ENCODE measurements at regions not wholly inside any gene's neighbourhood (a gene's known extent, or its start where the extent isn't known, plus 50 kb on each side); places are given as distances from the start of the nearest gene placed in this dataset.

DNA sequence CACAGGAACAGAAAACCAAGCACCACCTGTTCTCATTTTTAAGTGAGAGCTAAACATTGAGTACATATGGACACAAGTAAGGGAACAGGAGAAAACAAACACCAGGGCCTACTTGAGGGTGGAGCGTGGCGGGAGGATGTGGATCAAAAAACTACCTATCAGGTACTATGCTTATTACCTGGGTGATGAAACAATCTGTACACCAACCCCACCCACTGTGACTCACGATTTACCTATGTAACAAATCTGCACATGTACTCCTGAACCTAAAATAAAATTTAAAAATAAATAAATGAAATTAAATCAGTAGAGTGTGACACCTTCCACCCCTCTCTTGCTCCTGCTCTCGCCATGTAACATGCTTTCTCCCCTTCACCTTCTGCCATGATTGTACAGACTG, 615.5 kb downstream of the RPL10L start:
- no peak for DNase-seq (ENCODE audit: low spot score in 2 of 2)
- Histone ChIP-seq H3K4me1 (no peaks in the 10 kb centered on the region), H3K27ac (no peak overlapping the region), H3K36me3 (no peaks in the 10 kb centered on the region), H3K4me3 (no peak overlapping the region), H3K27me3 (no peaks in the 10 kb centered on the region), H3K9me3 (no peaks in the 10 kb centered on the region)
- TF ChIP-seq, protein P1, sequence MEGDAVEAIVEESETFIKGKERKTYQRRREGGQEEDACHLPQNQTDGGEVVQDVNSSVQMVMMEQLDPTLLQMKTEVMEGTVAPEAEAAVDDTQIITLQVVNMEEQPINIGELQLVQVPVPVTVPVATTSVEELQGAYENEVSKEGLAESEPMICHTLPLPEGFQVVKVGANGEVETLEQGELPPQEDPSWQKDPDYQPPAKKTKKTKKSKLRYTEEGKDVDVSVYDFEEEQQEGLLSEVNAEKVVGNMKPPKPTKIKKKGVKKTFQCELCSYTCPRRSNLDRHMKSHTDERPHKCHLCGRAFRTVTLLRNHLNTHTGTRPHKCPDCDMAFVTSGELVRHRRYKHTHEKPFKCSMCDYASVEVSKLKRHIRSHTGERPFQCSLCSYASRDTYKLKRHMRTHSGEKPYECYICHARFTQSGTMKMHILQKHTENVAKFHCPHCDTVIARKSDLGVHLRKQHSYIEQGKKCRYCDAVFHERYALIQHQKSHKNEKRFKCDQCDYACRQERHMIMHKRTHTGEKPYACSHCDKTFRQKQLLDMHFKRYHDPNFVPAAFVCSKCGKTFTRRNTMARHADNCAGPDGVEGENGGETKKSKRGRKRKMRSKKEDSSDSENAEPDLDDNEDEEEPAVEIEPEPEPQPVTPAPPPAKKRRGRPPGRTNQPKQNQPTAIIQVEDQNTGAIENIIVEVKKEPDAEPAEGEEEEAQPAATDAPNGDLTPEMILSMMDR (IDR thresholded peaks at IDR 0.05), result no peak
- intact Hi-C loops (cut with DNase I), result no loop called here

DNA sequence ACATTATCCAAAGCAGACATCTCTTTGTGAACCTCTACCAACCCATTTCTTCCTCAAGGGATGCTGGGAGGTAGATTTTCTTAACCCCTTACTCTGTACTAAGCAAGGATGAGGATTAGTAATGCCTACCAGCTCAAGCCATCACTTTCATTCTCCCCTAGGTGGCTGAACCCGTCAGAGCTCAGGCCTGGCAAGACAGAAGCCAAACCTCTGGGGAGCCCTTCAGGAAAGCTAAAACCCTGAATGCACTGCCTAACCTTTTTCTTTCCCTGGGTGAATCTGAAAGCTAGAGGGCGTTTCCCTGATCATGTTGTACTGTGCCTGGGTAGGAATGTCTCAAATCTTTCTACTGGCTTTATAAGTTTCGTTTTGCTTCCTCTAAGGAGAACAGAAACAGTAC, 617.3 kb downstream of the RPL10L start:
- Histone ChIP-seq H3K9me3 (no peaks in the 10 kb centered on the region), H3K4me1 (no peaks in the 10 kb centered on the region), H3K27me3 (no peaks in the 10 kb centered on the region), H3K36me3 (no peaks in the 10 kb centered on the region), H3K4me3 (no peak overlapping the region), H3K27ac (no peak overlapping the region)
- intact Hi-C loops (cut with DNase I), result no loop called here
- TF ChIP-seq, protein P1 (IDR thresholded peaks at IDR 0.05), result no peak
- no peak for DNase-seq (ENCODE audit: low spot score in 2 of 2)

DNA sequence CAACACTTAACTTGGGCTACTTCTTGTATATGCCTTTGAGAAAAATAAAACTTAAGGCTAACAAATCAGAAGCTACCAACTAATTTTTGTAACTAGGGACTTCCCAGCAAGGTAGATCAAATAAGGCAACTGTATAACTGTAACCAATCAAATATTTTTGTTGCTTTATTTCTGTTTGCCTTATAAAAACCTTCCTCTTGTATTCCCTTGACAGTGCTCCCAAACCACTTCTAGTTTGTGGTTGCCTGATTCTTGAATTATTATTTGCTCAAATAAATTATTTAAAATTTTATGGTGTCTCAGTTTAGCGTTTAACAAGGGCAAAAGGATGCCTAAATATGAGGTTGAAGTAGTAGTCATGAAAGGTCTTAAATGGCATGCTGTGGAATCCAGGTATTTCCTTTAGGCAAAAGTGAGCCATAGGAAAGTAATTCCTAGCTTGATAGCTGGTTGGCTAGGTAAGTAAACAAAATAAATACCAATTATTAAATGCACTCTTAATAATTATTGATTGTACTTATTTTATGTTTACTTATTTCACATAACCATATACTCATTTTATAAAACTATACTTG, 632.6 kb downstream of the RPL10L start:
- TF ChIP-seq, protein P1 (IDR thresholded peaks at IDR 0.05), result no peak
- H3K27ac ChIP-seq, result no peak overlapping the region
- H3K36me3 ChIP-seq, result no peaks in the 10 kb centered on the region
- intact Hi-C loops (cut with DNase I), result no loop called here
- no peak for DNase-seq (ENCODE audit: low spot score in 2 of 2)
- no peaks in the 10 kb centered on the region for H3K9me3 ChIP-seq
- H3K4me1 ChIP-seq, result no peaks in the 10 kb centered on the region
- H3K4me3 ChIP-seq, result no peak overlapping the region
- H3K27me3 ChIP-seq, result no peaks in the 10 kb centered on the region

DNA sequence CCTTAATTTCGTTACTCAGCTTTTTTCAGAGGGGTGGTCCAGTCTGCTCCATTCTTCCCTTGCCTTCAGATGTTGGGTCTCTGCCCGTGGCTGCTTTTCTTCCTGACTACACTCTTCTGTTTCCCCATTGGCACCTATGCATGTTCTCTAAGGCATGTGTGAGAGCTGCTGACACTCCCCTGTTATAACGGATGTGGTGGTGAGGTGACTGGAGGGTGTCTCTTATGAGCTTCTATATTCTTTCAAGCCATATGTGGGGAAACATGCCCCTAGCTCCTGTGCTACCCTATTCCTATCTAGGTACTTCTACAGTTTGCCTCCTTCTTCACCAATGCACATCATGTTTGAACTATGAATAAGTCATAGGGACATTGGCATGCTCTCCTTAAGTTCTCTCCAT, 643.2 kb downstream of the RPL10L start:
- Histone ChIP-seq H3K36me3 (no peaks in the 10 kb centered on the region), H3K27ac (no peak overlapping the region), H3K4me1 (no peaks in the 10 kb centered on the region), H3K9me3 (no peaks in the 10 kb centered on the region), H3K4me3 (no peak overlapping the region), H3K27me3 (no peaks in the 10 kb centered on the region)
- intact Hi-C loops (cut with DNase I), result no loop called here
- no peak for DNase-seq (ENCODE audit: low spot score in 2 of 2)
- TF ChIP-seq, protein P1 (IDR thresholded peaks at IDR 0.05), result no peak

DNA sequence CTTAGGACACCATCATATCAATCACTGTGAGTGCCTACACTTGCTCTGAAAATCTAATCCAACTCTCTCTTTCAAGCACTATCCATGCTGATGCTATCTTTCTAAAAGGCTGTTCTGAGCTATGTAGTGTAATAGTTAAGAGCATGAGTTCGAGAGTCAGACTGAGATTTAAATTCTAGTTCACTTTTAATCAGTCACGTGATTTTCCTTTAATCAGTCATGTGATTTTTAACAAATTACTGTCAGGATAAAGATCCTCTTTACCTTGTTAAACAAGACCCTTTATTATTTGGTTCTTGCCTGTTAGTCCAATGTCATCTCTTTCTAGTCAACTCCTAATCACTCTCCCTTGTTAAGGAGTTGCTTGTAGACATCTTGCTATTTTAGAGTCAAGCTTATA, 653.0 kb downstream of the RPL10L start:
- DNase-seq (ENCODE audit: low spot score in 2 of 2), result no peak
- no peak overlapping the region for H3K27ac ChIP-seq
- H3K27me3 ChIP-seq, result no peaks in the 10 kb centered on the region
- no peaks in the 10 kb centered on the region for H3K9me3 ChIP-seq
- TF ChIP-seq, protein P1 (IDR thresholded peaks at IDR 0.05), result no peak
- no peaks in the 10 kb centered on the region for H3K4me1 ChIP-seq
- H3K4me3 ChIP-seq, result no peak overlapping the region
- intact Hi-C loops (cut with DNase I), result no loop called here
- H3K36me3 ChIP-seq, result no peaks in the 10 kb centered on the region

DNA sequence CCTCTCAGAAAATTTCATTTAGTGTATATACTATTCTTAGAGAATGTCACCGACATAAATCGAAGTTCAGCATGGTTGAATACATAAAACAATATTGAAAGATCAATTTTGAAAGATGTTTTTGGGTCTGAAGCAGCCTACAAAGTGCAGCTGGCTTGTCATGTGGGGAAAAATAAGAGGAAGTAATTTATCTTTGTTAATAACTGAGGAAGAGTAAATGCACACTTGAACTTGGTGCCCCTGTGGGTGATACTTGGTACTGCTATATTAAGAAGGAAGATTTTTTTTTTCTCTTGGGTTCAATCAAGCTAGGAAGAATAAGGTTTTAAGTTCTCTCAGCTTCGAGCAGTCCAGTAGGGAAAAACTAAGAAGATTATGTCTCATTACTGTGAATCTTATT, 661.3 kb downstream of the RPL10L start:
- Histone ChIP-seq H3K4me1 (no peaks in the 10 kb centered on the region), H3K36me3 (no peaks in the 10 kb centered on the region), H3K27ac (no peak overlapping the region), H3K9me3 (no peaks in the 10 kb centered on the region), H3K27me3 (no peaks in the 10 kb centered on the region), H3K4me3 (no peak overlapping the region)
- intact Hi-C loops (cut with DNase I), result no loop called here
- TF ChIP-seq, protein P1 (IDR thresholded peaks at IDR 0.05), result no peak
- DNase-seq (ENCODE audit: low spot score in 2 of 2), result no peak
